Keratinocyte (primary cell): ENCODE measurements at regions not wholly inside any gene's neighbourhood (a gene's known extent, or its start where the extent isn't known, plus 50 kb on each side); places are given as distances from the start of the nearest gene placed in this dataset.

Experiments used
- DNase-seq: peaks from one replicate; pipeline ENCODE4 v3.0.0-alpha.2; 2011; ENCODE audit warnings: low read depth, missing footprints, low spot score
- FAIRE-seq: peaks from 2 replicates; lab custom pipeline; 2011; peaks lifted over from hg19 to GRCh38; lab: Jason Lieb, UNC
- H2AFZ ChIP-seq: 2 replicates; pipeline ENCODE4 v1.6.0; 2012; ENCODE audit warnings: low read length, control low read depth, inconsistent platforms; ENCODE audit not compliant: control insufficient read depth
- H3K27ac ChIP-seq: 2 replicates; pipeline ENCODE4 v1.5.1; 2011; ENCODE audit warnings: low read length; ENCODE audit not compliant: control insufficient read depth, insufficient read depth
- H3K27me3 ChIP-seq: 3 replicates; pipeline ENCODE4 v1.6.0; 2011; ENCODE audit warnings: low read length; ENCODE audit not compliant: control insufficient read depth, insufficient read depth; ENCODE audit errors: extremely low read depth
- H3K36me3 ChIP-seq, 2 experiments: 2 replicates in 1 of 2; 3 replicates in 1 of 2; pipeline ENCODE4 v1.5.1; 2011; ENCODE audit warnings: low read length in 2 of 2, mild to moderate bottlenecking in 1 of 2; ENCODE audit not compliant: control insufficient read depth in 2 of 2, insufficient read depth in 2 of 2; ENCODE audit errors: extremely low read depth in 1 of 2
- H3K4me1 ChIP-seq: 3 replicates; pipeline ENCODE4 v1.5.1; 2011; ENCODE audit warnings: low read length; ENCODE audit not compliant: control insufficient read depth, insufficient read depth; ENCODE audit errors: extremely low read depth
- H3K4me2 ChIP-seq: 3 replicates; pipeline ENCODE4 v1.6.0; 2011; ENCODE audit warnings: low read depth, low read length; ENCODE audit not compliant: control insufficient read depth, insufficient read depth; ENCODE audit errors: extremely low read depth
- H3K4me3 ChIP-seq, 3 experiments: fragments of 200-600 bp in 1 of 3; sonication (generic) in 1 of 3; 2 replicates in 2 of 3; 3 replicates in 1 of 3; pipeline ENCODE4 v1.5.1; 2011 to 2016; ENCODE audit warnings: low read length in 3 of 3, mild to moderate bottlenecking in 3 of 3, control low read depth in 2 of 3, inconsistent platforms in 1 of 3, low read depth in 1 of 3, mixed read lengths in 1 of 3, mixed run types in 1 of 3, moderate library complexity in 1 of 3; ENCODE audit not compliant: control insufficient read depth in 2 of 3, insufficient read depth in 2 of 3; ENCODE audit errors: extremely low read depth in 1 of 3
- H3K79me2 ChIP-seq: 2 replicates; pipeline ENCODE4 v1.6.0; 2012; ENCODE audit warnings: low read length; ENCODE audit not compliant: control insufficient read depth, insufficient read depth
- H3K9ac ChIP-seq: 3 replicates; pipeline ENCODE4 v1.6.0; 2011; ENCODE audit warnings: low read length; ENCODE audit not compliant: control insufficient read depth, insufficient read depth; ENCODE audit errors: extremely low read depth
- H3K9me1 ChIP-seq: 3 replicates; pipeline ENCODE4 v1.6.0; 2011; ENCODE audit warnings: low read length; ENCODE audit not compliant: control insufficient read depth, insufficient read depth; ENCODE audit errors: extremely low read depth
- H3K9me3 ChIP-seq: 2 replicates; pipeline ENCODE4 v1.5.1; 2012; ENCODE audit warnings: low read depth, low read length; ENCODE audit not compliant: control insufficient read depth
- H4K20me1 ChIP-seq: 3 replicates; pipeline ENCODE4 v1.6.0; 2011; ENCODE audit warnings: low read length; ENCODE audit not compliant: control insufficient read depth, insufficient read depth; ENCODE audit errors: extremely low read depth
- CTCF ChIP-seq, 3 experiments: IDR thresholded peaks in 1 of 3; conservative IDR thresholded peaks in 1 of 3; optimal IDR thresholded peaks in 1 of 3; 2 replicates in 2 of 3; 3 replicates in 1 of 3; pipeline versions ENCODE3 to v1.5.1; 2011; ENCODE audit warnings: low read length in 3 of 3, mild to moderate bottlenecking in 3 of 3, moderate library complexity in 2 of 3, control low read depth in 1 of 3, inconsistent platforms in 1 of 3; ENCODE audit not compliant: insufficient read depth in 2 of 3; ENCODE audit errors: extremely low read depth in 1 of 3
- EZH2 ChIP-seq: IDR thresholded peaks from one replicate; pipeline ENCODE4 v1.6.1; 2012; ENCODE audit warnings: inconsistent platforms, mild to moderate bottlenecking, low read length, moderate library complexity
- dilution Hi-C: fragments of 300-500 bp; cut with MboI; formaldehyde crosslinking; loops from one replicate; pipeline ENCODE4 v1.7.0; 2020; ENCODE audit warnings: low sequenced_read_pairs; ENCODE audit not compliant: extremely low pct_ligation_motif_present

- Histone ChIP-seq H3K9me3 (no peaks in the 10 kb centered on the region), H4K20me1 (no peaks in the 10 kb centered on the region), H3K4me2 (peak overlapping the region; percentile 61), H3K4me3 (peak overlapping the region in 2 of 3 experiments; percentile 11 to 23), H3K79me2 (no peaks in the 10 kb centered on the region), H3K9ac (no peak overlapping the region), H3K27ac (no peak overlapping the region), H3K9me1 (no peaks in the 10 kb centered on the region), H3K36me3 (no peaks in the 10 kb centered on the region), H2AFZ (peak overlapping the region; percentile 75), H3K27me3 (no peaks in the 10 kb centered on the region), H3K4me1 (peaks cover 19% of the 10 kb centered on the region)
- TF ChIP-seq EZH2 (no peak), CTCF (optimal IDR thresholded peaks at IDR 0.05 in 1 of 3, IDR thresholded peaks at IDR 0.05 in 1 of 3, conservative IDR thresholded peaks at IDR 0.05 in 1 of 3; ENCODE audit: extremely low read depth in 1 of 3, insufficient read depth in 2 of 3, low read length in 3 of 3) (no peak)
- dilution Hi-C loops = no loop called here
- peak; percentile 84 for FAIRE-seq
- DNase-seq = no peak
Measured at GRCh38 chr10:112039823-112040222, 143.7 kb downstream of the GPAM start.

- dilution Hi-C loops = no loop called here
- Histone ChIP-seq H3K4me2 (no peak overlapping the region), H2AFZ (peak overlapping the region; percentile 9), H3K27me3 (no peaks in the 10 kb centered on the region), H3K9me1 (no peaks in the 10 kb centered on the region), H3K4me1 (peaks cover 19% of the 10 kb centered on the region), H3K36me3 (no peaks in the 10 kb centered on the region), H3K4me3 (no peak overlapping the region), H4K20me1 (no peaks in the 10 kb centered on the region), H3K79me2 (no peaks in the 10 kb centered on the region), H3K27ac (no peak overlapping the region), H3K9me3 (no peaks in the 10 kb centered on the region), H3K9ac (no peak overlapping the region)
- no peak for TF ChIP-seq CTCF (optimal IDR thresholded peaks at IDR 0.05 in 1 of 3, IDR thresholded peaks at IDR 0.05 in 1 of 3, conservative IDR thresholded peaks at IDR 0.05 in 1 of 3; ENCODE audit: extremely low read depth in 1 of 3, insufficient read depth in 2 of 3, low read length in 3 of 3)
- no peak for TF ChIP-seq EZH2
- DNase-seq (no peak), FAIRE-seq (no peak)
Measured at GRCh38 chr10:112040696-112041095, 142.9 kb downstream of the GPAM start.
